ENCODE measurements at regions not wholly inside any gene's neighbourhood (a gene's known extent, or its start where the extent isn't known, plus 50 kb on each side); places are given as distances from the start of the nearest gene placed in this dataset.

DNA sequence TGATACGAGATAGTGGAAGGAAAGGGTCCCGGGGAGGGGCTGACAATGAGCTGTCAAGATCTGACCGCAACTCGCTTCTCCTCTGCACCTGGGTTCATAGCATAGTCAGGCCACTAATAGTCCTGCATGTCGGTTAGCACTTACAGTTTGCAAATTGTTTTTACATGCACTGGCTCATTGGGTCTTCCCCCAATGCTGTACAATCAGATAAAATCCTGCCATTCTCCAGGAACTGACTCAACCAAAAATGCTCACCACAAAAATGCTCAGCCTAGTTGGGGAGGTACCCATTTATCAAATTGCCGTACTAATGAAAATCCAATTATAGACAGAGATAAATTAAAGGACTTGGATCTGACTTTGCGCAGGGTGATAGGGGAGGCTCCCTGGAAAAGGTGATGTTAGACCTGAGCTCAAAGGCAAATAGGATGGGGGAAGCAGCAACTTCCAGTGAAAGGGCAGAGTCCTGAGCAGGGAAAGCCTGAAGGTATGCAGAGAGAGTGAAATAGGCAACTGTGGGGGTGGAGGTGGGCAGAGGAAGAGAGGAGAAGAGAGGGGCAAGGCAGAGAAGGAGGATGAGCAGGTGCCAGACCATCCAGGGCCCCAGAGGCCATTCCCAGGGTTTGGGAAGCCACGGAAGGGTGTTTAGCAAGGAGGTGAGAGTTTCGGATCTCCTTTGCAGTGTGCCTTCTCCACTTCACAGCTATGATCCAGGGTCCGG is 326.1 kb upstream of the TSHZ3 start:
- no peak overlapping the region for H3K4me2 ChIP-seq (ENCODE audit: control insufficient read depth, extremely low read depth, insufficient read depth, low read depth, low read length)
- peak; percentile 4 for DNase-seq (ENCODE audit: low read depth, low spot score)
- dilution Hi-C loops (cut with MboI; ENCODE audit: extremely low pct_ligation_motif_present, low sequenced_read_pairs) = no loop called here
- H3K36me3 ChIP-seq (ENCODE audit: control insufficient read depth in 2 of 2, extremely low read depth in 1 of 2, insufficient read depth in 2 of 2, low read length in 2 of 2) = no peaks in the 10 kb centered on the region
- no peaks in the 10 kb centered on the region for H3K9me1 ChIP-seq (ENCODE audit: control insufficient read depth, extremely low read depth, insufficient read depth, low read length)
- no peaks in the 10 kb centered on the region for H3K9me3 ChIP-seq (ENCODE audit: control insufficient read depth, low read depth, low read length)
- no peaks in the 10 kb centered on the region for H3K4me1 ChIP-seq (ENCODE audit: control insufficient read depth, extremely low read depth, insufficient read depth, low read length)
- no peak for TF ChIP-seq EZH2 (IDR thresholded peaks at IDR 0.05; ENCODE audit: low read length)
- no peak for TF ChIP-seq CTCF (optimal IDR thresholded peaks at IDR 0.05 in 1 of 3, IDR thresholded peaks at IDR 0.05 in 1 of 3, conservative IDR thresholded peaks at IDR 0.05 in 1 of 3; ENCODE audit: extremely low read depth in 1 of 3, insufficient read depth in 2 of 3, low read length in 3 of 3)
- FAIRE-seq = no peak
- no peak overlapping the region for H3K9ac ChIP-seq (ENCODE audit: control insufficient read depth, extremely low read depth, insufficient read depth, low read length)
- H3K4me3 ChIP-seq (ENCODE audit: control insufficient read depth in 2 of 3, extremely low read depth in 1 of 3, insufficient read depth in 2 of 3, low read depth in 1 of 3, low read length in 3 of 3) = no peak overlapping the region
- H4K20me1 ChIP-seq (ENCODE audit: control insufficient read depth, extremely low read depth, insufficient read depth, low read length) = no peaks in the 10 kb centered on the region
- H3K27me3 ChIP-seq (ENCODE audit: control insufficient read depth, extremely low read depth, insufficient read depth, low read length) = no peaks in the 10 kb centered on the region
- no peak overlapping the region for H2AFZ ChIP-seq (ENCODE audit: control insufficient read depth, low read length)
- H3K27ac ChIP-seq (ENCODE audit: control insufficient read depth, insufficient read depth, low read length) = peak overlapping the region; percentile 12
- H3K79me2 ChIP-seq (ENCODE audit: control insufficient read depth, insufficient read depth, low read length) = no peaks in the 10 kb centered on the region

- TF ChIP-seq EZH2 (IDR thresholded peaks at IDR 0.05; ENCODE audit: low read length) = no peak
- TF ChIP-seq CTCF (optimal IDR thresholded peaks at IDR 0.05 in 1 of 3, IDR thresholded peaks at IDR 0.05 in 1 of 3, conservative IDR thresholded peaks at IDR 0.05 in 1 of 3; ENCODE audit: extremely low read depth in 1 of 3, insufficient read depth in 2 of 3, low read length in 3 of 3) = peak in 1 of 3 experiments; percentile 27
- DNase-seq (ENCODE audit: low read depth, low spot score) = no peak
- H3K79me2 ChIP-seq (ENCODE audit: control insufficient read depth, insufficient read depth, low read length) = no peaks in the 10 kb centered on the region
- no peak overlapping the region for H3K4me3 ChIP-seq (ENCODE audit: control insufficient read depth in 2 of 3, extremely low read depth in 1 of 3, insufficient read depth in 2 of 3, low read depth in 1 of 3, low read length in 3 of 3)
- H3K27me3 ChIP-seq (ENCODE audit: control insufficient read depth, extremely low read depth, insufficient read depth, low read length) = no peaks in the 10 kb centered on the region
- no peaks in the 10 kb centered on the region for H3K36me3 ChIP-seq (ENCODE audit: control insufficient read depth in 2 of 2, extremely low read depth in 1 of 2, insufficient read depth in 2 of 2, low read length in 2 of 2)
- no peaks in the 10 kb centered on the region for H3K9me1 ChIP-seq (ENCODE audit: control insufficient read depth, extremely low read depth, insufficient read depth, low read length)
- dilution Hi-C loops (cut with MboI; ENCODE audit: extremely low pct_ligation_motif_present, low sequenced_read_pairs) = no loop called here
- FAIRE-seq = no peak
- no peaks in the 10 kb centered on the region for H3K4me1 ChIP-seq (ENCODE audit: control insufficient read depth, extremely low read depth, insufficient read depth, low read length)
- H3K9ac ChIP-seq (ENCODE audit: control insufficient read depth, extremely low read depth, insufficient read depth, low read length) = no peak overlapping the region
- no peaks in the 10 kb centered on the region for H4K20me1 ChIP-seq (ENCODE audit: control insufficient read depth, extremely low read depth, insufficient read depth, low read length)
- no peak overlapping the region for H2AFZ ChIP-seq (ENCODE audit: control insufficient read depth, low read length)
- H3K27ac ChIP-seq (ENCODE audit: control insufficient read depth, insufficient read depth, low read length) = no peak overlapping the region
- no peaks in the 10 kb centered on the region for H3K9me3 ChIP-seq (ENCODE audit: control insufficient read depth, low read depth, low read length)
- no peak overlapping the region for H3K4me2 ChIP-seq (ENCODE audit: control insufficient read depth, extremely low read depth, insufficient read depth, low read depth, low read length)
These were observed 327.2 kb upstream of the TSHZ3 start for GRCh38 chr19:31676271-31677004.

Measured in keratinocyte (primary cell).